ENCODE measurements at regions not wholly inside any gene's neighbourhood (a gene's known extent, or its start where the extent isn't known, plus 50 kb on each side); places are given as distances from the start of the nearest gene placed in this dataset.

- DNase-seq, result no peak
These were observed 72.4 kb upstream of the IFNAR2 start for GRCh38 chr21:33157303-33157702.

- no peak for DNase-seq
These were observed 71.1 kb upstream of the IFNAR2 start for GRCh38 chr21:33158654-33159053.

GRCh38 chr21:33162436-33162951 lies 67.2 kb upstream of the IFNAR2 start:
- DNase-seq, result no peak

GRCh38 chr21:33168886-33169285 lies 60.9 kb upstream of the IFNAR2 start:
- DNase-seq, result no peak

- no peak for DNase-seq
These were observed 60.4 kb upstream of the IFNAR2 start for GRCh38 chr21:33169359-33169758.

GRCh38 chr21:33171616-33172169 lies 58.0 kb upstream of the IFNAR2 start:
- DNase-seq, result no peak

GRCh38 chr21:33174756-33175155 lies 55.0 kb upstream of the IFNAR2 start:
- DNase-seq, result no peak

All from NCI-H510A treated with DMSO at 0.1 percent for 48 hours (cell line).